SK-MEL-5 (cell line): ENCODE measurements at regions not wholly inside any gene's neighbourhood (a gene's known extent, or its start where the extent isn't known, plus 50 kb on each side); places are given as distances from the start of the nearest gene placed in this dataset.
A peak's percentile ranks its signal among the peaks of the same experiment; 100 is the strongest.

Experiments
- DNase-seq: peaks from one replicate; pipeline ENCODE4 v3.0.0-alpha.2; 2016; ENCODE audit warnings: low read depth, low spot score
- in situ Hi-C: cut with HindIII; loops from 2 replicates; pipeline ENCODE4 v1.10.0; 2016; ENCODE audit warnings: low sequenced_read_pairs, high pct_unique_total_duplicates, low pct_unique_long_range_greater_than_20kb

DNA sequence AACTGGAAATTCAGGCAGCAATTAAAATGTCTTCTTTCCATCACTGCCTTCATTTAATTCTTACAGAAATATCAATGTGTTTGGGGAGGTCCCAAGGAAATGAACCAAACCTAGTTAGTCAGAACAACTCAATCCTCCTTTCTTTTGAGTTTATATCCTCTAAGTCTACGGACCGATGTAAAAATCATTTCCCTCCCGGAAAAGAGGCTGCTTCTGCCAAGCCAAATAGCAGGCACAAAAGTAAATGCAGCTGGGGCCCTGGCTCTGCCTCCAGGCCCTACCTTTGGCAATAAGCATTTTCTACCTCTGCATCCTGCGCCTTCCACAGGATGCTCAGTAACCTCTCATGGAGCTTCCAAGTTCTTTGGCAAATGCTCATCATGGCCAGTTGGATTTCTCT, 122.5 kb upstream of the COL8A1 start:
- in situ Hi-C loops = no loop called here
- DNase-seq = no peak

DNA sequence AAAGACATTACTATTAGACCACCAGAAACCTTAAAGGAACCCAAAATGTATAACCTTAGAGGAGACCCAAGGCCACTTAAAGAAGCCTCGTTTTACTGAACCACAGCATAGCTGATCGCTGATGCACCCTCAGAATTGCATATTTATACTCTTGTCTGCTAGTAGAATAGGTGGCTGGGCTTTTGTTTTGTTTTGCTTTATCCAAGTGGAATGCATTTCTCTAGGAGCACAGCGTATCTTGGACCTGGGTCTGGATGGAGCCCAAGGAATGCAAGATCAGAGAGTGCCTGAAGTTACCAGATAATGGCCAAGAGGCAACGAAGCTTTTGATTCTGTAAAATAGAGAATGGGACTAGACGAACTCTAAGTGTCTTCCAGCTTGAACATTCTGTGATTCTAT, 129.2 kb upstream of the COL8A1 start:
- no peak for DNase-seq

DNA sequence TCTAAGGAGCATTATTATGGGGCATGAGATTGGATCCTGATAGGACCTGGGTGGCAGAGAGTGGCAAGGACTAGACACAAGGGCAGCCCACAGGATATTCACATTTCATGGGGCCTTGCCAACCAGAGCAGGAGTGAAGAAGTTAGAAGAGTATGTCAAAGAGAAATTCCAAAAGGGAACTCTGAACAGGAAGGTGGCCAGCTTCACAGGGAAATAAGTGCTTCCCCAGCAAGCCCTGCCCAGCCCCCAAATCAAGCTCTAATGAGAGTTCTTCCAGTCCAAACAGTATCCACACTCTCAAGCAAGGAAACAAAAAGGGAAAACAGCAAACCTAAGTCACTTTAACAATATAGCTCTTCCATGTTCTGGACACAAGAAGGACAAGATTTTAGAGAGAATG, 130.2 kb upstream of the COL8A1 start:
- no peak for DNase-seq
- in situ Hi-C loops = no loop called here

More for the DNA sequence above, 129.2 kb upstream of the COL8A1 start:
- in situ Hi-C loops = no loop called here

DNA sequence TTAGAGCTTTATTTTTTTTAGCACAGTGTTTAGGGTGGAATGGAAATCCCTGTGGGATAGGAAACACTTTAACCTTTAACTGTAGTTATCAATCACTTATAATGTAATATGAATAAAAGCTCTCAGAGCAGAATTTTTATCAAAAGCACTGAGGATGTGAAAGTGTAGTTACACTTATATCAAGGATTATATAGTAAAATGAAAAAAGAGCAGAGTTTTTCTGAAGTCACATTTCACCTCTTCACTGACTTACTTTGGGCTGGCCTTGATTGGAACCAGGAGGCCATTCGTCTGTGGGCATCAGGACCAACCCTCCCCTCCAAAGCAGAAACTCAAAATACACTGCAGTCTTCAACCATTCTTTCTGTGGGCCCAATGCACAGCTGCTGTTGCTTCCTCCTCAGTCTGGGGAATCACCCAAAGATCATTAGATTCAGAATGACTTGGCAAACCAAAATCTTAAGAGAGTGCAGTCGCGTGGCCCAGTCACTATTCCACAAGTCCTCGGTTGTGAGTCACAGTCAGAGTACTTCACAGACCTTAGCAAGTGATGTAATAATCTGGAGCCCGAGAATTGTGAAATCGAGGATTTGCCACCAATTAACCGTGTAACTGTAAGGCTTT, 132.6 kb upstream of the COL8A1 start:
- in situ Hi-C loops = no loop called here
- peak; percentile 5 for DNase-seq

DNA sequence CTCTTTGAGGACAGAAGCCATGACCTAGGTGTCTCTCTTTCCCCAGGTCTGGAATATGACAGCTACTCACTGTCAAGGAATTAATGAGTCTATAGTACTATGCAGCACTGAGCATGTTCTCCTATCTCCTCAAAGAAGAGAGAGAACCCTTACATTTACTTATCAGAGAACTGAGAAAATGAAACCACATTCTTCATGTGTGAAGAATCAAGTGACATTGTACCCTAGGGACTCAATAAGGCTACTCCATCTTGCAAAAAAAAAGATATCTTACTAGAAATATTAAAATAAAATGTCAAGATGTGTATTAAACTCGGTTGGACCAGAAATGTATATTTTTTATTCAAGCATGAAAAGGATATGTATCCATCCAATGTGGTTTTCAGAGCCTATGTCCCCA, 133.2 kb upstream of the COL8A1 start:
- in situ Hi-C loops = no loop called here
- DNase-seq = no peak

DNA sequence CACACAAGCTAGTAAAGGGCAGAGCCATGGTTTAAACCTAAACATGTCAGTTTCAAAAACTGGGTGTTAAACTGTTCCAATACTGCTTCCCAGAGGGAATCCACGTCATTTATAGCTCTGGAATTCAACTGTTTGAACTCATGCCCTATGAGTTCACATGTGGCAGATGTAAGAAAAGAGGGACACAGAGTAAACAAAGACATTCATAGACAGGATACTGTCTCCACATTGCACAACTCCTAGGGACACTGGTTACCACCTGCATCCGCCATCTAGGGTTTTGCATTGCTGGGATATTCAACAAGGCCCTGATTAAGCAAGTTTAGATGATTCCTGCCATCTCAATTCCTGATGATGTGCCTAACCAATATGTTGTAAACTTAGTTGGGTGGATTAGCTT, 134.1 kb upstream of the COL8A1 start:
- no peak for DNase-seq
- in situ Hi-C loops = no loop called here

DNA sequence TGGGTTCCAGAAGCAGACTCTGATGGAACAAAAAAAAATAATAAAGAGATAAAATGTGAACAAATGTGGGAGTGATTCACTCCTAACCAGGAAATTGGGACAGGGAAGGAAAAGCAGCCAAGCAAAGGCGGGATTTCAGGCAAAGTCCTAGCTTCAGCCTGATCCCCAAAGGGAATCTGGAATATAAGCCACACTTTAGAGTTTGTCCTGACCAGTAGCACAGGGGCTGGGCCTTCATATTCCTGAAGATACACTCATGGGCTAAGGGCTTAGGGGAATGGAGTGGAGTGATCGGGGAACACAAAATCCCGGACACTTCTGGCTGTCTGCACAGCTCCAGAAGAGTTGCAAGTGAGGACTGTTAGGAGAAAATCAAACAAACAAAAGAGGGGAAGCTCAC, 135.0 kb upstream of the COL8A1 start:
- no peak for DNase-seq
- in situ Hi-C loops = no loop called here

DNA sequence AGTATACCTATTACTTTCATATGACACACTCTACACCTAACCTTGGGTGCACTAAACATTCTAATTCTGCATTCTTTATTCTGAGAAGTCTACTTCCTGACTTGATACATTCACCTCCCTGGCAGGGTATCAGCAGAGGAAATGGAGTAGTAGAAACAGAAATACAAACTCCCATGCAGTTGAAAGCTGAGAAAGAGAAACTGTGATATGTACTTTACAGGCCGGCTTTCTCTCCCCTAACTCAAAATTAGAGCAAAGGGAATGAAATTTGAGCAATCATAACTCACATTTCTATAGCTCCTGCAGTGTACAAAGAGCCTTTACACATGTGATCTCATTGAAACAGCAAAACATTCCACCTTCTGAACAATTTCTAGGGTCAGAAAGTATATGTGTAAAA, 135.5 kb upstream of the COL8A1 start:
- DNase-seq = no peak
- in situ Hi-C loops = no loop called here

DNA sequence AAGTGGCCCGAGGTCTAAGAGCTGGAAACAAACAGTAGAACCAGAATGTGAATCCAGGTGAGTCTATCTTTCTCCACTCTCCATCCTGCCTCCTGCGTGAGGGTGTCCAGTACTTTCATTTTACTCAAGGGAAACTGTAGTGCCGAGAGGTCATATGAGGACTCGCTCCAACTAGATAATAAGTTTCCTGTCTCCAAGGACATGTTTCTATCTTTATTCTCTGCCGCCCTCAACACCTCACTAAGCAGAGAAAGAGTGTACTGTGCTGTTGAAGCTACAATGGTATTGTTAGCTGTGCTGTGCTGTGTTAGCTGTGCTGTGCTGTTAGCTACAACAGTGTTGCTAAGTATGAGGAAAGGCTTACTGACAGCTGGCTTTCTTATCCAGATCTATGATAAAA, 137.9 kb upstream of the COL8A1 start:
- in situ Hi-C loops = no loop called here
- no peak for DNase-seq

DNA sequence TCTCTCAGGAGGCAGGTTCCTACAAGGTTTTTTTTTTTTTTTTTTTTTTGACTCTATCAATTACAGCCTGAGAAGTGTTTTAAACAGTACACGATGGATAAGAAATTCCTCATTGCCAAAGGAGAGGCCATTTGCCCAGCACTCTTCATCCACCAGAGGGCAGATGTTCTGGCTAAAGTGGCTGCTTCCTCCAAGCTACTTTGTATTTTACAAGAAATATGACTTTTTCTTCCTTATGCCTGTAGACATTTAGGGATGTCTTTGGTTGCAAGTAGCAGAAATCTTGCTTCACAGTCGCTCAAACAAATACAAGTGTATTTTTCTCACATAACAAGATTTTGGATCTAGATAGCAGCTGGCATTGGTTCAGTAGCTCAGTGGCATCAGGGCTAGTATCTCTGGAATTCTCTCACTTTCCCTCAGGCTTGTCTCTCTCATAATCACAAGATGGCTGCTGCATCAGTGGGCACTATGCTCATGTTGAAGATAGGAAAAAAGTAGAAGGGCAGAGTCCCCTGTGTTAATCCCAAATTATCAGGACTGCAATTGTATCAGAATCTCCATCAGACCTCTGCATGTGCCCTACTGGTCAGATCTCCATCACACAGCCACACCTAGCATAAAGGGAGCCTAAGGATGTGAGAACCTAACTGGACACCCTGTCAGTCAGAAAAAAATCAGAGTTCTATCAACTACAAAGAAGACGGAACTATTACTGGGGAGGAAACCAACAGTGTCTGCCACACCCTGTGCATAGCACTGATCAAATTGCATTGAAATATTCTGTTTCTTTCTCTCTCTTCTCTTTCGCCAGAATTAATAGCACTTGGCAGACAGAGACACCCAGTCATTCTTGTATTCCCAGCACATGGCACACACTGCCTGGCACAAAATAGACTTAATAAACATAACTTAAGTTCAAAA, 138.9 kb upstream of the COL8A1 start:
- in situ Hi-C loops = no loop called here
- peak; percentile 61 for DNase-seq

DNA sequence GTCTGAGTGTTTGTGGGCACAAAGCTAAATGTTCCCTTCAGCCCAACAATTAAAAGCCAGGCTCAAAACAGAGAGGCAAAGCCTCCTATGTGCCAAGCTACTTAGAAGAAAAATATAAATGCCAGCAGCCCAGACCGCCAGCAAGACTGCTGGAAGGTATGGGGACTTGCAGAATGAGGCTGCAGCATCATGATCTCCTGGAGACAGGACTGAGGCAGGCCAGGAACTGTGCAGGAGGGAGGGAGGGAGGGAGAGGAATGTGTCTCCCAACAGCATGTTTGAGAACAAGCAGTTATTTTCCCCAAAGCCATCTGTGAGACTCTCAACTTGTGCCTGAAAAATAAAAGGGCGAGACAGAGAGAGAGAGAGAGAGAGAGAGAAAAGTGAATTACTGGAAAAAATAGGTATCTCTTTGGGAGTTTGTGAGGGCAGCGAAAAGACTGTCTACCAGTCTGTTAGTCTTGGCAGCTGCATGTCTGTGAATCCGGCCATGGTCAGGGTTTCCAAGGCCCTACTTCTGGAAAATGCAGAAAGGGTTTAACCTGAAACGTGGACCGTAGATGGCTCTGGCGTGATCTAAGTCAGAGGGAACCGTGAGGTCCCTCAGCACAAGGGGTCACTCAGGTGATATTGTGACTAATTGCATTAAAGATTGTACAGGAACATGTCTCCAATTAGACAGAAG, 139.7 kb upstream of the COL8A1 start:
- in situ Hi-C loops = no loop called here
- no peak for DNase-seq

DNA sequence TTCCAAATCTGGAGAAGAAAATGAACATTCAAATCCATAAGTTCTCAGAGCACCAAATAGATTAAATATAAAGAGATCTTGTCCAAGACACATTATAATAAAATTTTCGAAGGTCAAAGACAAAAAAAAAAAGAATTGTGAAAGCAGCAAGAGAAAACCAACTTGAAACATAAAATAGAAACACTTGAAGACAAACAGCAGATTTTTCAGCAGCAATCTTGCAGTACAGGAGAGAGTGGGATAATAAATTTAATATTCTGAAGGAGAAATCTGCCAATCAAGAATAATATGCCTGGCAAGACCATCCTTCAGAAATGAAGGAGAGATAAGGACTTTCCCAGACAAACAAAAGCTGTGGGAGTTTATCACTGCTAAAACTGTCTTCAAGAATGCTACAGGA, 150.5 kb upstream of the COL8A1 start:
- DNase-seq = no peak
- in situ Hi-C loops = no loop called here

DNA sequence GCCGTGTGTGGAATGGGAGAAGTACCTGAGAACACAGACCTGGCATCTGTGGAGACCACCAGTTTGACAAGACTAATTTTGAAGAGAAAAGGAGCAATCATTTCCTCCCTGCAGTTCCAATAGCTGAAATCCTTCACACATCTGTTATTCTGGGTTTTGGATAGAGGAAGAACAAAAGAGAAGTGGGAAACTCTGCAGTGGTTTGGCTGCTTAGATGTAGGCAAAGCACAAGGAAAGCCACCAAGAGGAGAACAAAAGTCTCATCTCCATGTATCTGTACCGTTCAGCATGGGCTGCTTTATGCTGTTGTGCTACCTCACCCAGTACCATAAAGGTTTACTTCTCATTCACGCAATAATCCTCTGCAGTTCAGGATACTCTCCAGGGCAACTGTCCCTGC, 153.1 kb upstream of the COL8A1 start:
- DNase-seq = no peak
- in situ Hi-C loops = no loop called here

DNA sequence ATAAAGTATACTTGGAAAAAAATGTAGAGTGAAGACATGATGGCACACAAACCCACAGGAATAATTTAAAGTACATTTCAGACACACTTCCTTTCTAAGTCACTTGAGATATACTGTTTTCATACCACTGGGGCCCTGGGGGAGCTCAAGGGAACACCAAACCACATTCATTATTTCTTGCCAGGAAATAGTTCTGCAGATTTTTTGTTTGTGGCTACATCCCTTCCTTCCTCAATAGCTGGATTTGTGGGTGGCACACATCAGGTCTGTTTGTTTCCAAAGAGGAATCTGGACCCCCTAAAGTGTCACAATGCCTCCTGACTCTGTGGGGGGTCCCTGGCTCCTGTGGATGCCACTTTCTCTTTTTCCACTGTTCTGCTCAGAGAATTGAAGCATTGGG, 153.5 kb upstream of the COL8A1 start:
- DNase-seq = no peak
- in situ Hi-C loops = no loop called here

DNA sequence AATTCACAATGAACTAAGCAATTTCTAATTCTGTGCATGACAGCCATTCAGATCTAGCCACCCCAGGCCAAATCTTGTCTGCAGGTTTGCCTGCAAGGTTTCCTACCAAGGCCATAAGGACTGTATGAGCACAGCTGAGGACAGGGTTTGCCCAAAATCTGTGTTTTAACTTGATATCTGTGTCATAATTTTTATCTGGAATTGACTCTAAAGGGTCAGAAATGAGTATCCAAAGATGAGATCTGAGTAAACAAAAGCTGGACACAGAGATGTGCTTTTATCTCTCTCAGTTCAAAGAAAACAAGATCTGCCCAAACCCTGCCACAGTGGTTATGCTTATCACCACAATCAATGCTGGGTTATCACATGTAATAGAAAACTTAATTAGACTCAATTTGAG, 154.6 kb upstream of the COL8A1 start:
- DNase-seq = no peak
- in situ Hi-C loops = no loop called here

DNA sequence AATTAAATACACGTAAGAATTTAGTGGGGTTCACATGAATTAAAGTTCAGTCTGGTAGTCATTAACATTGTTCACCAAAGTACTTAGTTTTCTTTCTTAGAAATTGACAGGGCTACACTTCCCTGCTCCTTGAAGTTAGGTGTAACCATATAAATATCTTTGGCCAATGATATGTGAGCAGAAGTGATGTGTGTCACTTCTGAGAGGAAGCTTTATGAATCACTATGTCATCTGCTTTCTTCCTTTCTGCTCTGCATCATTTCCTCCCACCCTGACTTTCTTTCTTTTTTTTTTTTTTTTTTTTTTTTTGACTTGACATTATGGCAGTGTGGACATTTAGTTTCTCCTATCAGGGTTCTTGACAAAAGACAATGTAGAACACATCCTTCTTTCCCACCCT, 156.2 kb upstream of the COL8A1 start:
- no peak for DNase-seq
- in situ Hi-C loops = no loop called here

DNA sequence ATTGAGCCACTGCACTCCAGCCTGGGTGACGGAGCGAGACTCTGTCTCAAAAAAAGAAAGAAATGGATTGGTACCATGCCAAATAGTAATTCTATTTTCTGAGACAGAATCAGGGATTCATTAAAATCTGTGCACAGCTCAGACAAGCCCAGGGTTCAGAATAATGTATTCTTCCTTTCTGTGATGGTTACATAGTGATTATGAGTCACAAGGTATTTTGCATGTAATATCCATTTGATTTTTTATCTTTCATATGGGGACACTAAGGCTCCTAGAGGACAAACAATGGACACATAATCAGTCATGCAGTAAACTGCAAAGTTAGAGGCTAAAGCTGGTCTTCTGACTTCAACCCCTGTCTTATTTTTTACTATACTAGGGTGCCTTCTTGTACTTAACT, 156.8 kb upstream of the COL8A1 start:
- no peak for DNase-seq
- in situ Hi-C loops = no loop called here

DNA sequence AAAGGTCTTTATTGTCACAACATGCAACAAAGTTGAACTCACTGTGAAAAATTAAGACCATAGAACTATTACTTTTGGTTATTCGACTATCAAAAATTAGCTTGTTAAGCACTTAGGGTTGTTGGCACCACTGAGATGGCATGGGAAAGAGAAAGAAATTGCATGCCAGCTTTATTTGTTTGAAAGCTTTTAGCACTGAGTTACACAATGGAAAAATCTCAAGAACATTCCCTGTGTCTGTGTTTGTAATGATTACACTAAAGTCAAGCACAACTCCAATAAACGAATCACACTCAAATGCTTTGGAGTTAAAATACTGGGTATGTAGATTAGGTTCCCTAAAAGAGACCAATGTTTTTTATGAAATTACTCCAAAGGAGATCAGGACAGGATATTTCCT, 158.6 kb upstream of the COL8A1 start:
- no peak for DNase-seq
- in situ Hi-C loops = no loop called here

DNA sequence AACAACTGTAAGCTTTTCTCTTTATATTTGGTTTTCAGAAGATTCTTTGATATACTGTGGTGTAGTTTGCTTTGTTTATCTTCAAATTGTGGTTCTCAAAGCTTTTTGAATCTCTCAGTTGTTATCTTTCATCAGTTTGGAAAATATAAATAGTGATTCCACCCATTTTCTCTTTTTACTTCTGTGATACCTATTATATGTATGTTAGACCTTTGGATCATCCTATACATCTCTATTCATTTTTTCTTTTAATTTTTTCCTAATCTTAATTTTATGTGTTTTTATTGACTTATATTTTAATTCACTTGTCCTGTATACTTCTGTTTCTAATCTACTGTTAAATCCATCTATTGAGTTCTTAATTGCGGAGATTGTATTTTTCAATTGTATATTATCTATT, 160.7 kb upstream of the COL8A1 start:
- DNase-seq = no peak
- in situ Hi-C loops = no loop called here
